ENCODE measurements at regions not wholly inside any gene's neighbourhood (a gene's known extent, or its start where the extent isn't known, plus 50 kb on each side); places are given as distances from the start of the nearest gene placed in this dataset.

- CTCF ChIA-PET: no interaction called here
These were observed 101.7 kb upstream of the SLC66A3 start for GRCh38 chr2:11053546-11053945.

GRCh38 chr2:11054783-11055678 lies 100.2 kb upstream of the SLC66A3 start:
- TF ChIP-seq CTCF (IDR thresholded peaks at IDR 0.05; ENCODE audit: control extremely low read depth, extremely low read depth, low read depth, missing control alignments): no peak
- CTCF ChIA-PET: no interaction called here
- DNase-seq (ENCODE audit: extremely low spot score): no peak
- POLR2A ChIA-PET: no interaction called here

More at GRCh38 chr2:11053546-11053945, 101.7 kb upstream of the SLC66A3 start:
- no peak for TF ChIP-seq CTCF (IDR thresholded peaks at IDR 0.05; ENCODE audit: control extremely low read depth, extremely low read depth, low read depth, missing control alignments)
- no peak for DNase-seq (ENCODE audit: extremely low spot score)
- POLR2A ChIA-PET: no interaction called here

- DNase-seq (ENCODE audit: extremely low spot score): no peak
- POLR2A ChIA-PET: no interaction called here
- TF ChIP-seq CTCF (IDR thresholded peaks at IDR 0.05; ENCODE audit: control extremely low read depth, extremely low read depth, low read depth, missing control alignments): no peak
- CTCF ChIA-PET: interaction anchor here (0.9 kb wide), 1 partner anchor 69 kb away, joined by 3 read pairs; no protein-coding TSS in a partner anchor
These were observed 99.5 kb upstream of the SLC66A3 start for GRCh38 chr2:11055679-11056215.

GRCh38 chr2:11056614-11057013 lies 98.7 kb upstream of the SLC66A3 start:
- TF ChIP-seq CTCF (IDR thresholded peaks at IDR 0.05; ENCODE audit: control extremely low read depth, extremely low read depth, low read depth, missing control alignments): no peak
- ChIA-PET CTCF (interaction anchor here (0.9 kb wide), 1 partner anchor 68 kb away, joined by 3 read pairs; no protein-coding TSS in a partner anchor), POLR2A (no interaction called here)
- DNase-seq (ENCODE audit: extremely low spot score): no peak

- ChIA-PET POLR2A (no interaction called here), CTCF (no interaction called here)
- no peak for TF ChIP-seq CTCF (IDR thresholded peaks at IDR 0.05; ENCODE audit: control extremely low read depth, extremely low read depth, low read depth, missing control alignments)
- DNase-seq (ENCODE audit: extremely low spot score): no peak
These were observed 98.2 kb upstream of the SLC66A3 start for GRCh38 chr2:11057031-11057430.

GRCh38 chr2:11058129-11058528 lies 97.1 kb upstream of the SLC66A3 start:
- CTCF ChIA-PET: no interaction called here
- no peak for TF ChIP-seq CTCF (IDR thresholded peaks at IDR 0.05; ENCODE audit: control extremely low read depth, extremely low read depth, low read depth, missing control alignments)
- POLR2A ChIA-PET: no interaction called here
- no peak for DNase-seq (ENCODE audit: extremely low spot score)

Measured in GM10248 (cell line).